Ovary (tissue), 3 donors: ENCODE measurements at regions not wholly inside any gene's neighbourhood (a gene's known extent, or its start where the extent isn't known, plus 50 kb on each side); places are given as distances from the start of the nearest gene placed in this dataset.

ENCODE experiments used
- POLR2A ChIP-seq: fragments of 450-650 bp; IDR thresholded peaks from one replicate; pipeline ENCODE4 v1.6.1; 2017; ENCODE audit warnings: antibody characterized with exemption, mild to moderate bottlenecking, moderate library complexity
- TF ChIP-seq, protein P1 (sequence below), 3 donors: fragments of 450-650 bp in 2 of 3; fragments of 200-600 bp in 1 of 3; IDR thresholded peaks; one replicate each; pipeline versions ENCODE4 v1.5.1 to v1.8.0; 2016 to 2022; ENCODE audit warnings: antibody characterized with exemption in 3 of 3, mild to moderate bottlenecking in 1 of 3
- donor health status: DM: no; HTN: no; CAD: no.

DNA sequence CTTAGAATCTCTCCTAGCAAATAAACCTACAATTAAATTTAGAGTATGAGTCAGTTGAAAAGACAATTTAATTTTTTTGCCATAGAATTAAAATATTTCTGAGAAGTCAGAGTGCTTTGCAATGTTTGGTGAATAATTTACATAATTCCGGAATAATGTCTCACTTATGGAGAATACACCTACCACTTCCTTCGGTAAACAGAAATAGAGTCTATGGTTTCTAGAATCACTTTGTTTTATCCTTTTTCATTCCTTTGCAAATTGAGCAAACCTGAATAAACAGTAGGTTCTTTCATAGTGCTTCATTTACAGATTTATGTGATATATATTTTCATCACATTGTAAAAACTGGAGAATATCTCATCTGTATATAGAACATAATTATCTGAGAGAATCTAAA lies 211.7 kb downstream of the PMAIP1 start:
- TF ChIP-seq, protein P1, sequence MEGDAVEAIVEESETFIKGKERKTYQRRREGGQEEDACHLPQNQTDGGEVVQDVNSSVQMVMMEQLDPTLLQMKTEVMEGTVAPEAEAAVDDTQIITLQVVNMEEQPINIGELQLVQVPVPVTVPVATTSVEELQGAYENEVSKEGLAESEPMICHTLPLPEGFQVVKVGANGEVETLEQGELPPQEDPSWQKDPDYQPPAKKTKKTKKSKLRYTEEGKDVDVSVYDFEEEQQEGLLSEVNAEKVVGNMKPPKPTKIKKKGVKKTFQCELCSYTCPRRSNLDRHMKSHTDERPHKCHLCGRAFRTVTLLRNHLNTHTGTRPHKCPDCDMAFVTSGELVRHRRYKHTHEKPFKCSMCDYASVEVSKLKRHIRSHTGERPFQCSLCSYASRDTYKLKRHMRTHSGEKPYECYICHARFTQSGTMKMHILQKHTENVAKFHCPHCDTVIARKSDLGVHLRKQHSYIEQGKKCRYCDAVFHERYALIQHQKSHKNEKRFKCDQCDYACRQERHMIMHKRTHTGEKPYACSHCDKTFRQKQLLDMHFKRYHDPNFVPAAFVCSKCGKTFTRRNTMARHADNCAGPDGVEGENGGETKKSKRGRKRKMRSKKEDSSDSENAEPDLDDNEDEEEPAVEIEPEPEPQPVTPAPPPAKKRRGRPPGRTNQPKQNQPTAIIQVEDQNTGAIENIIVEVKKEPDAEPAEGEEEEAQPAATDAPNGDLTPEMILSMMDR (IDR thresholded peaks at IDR 0.05) = no peak
- TF ChIP-seq POLR2A = no peak
